AG10803 (cell line): ENCODE measurements at regions not wholly inside any gene's neighbourhood (a gene's known extent, or its start where the extent isn't known, plus 50 kb on each side); places are given as distances from the start of the nearest gene placed in this dataset.
A peak's percentile ranks its signal among the peaks of the same experiment; 100 is the strongest.
"Not testable (repeated sequence)": the region's sequence is repeated elsewhere in the genome, so short reads cannot be mapped to it uniquely, and the experiment has no call there.

Source experiments
- DNase-seq: peaks from one replicate; pipeline ENCODE4 v3.0.0; 2010; ENCODE audit warnings: low read depth
- H3K4me3 ChIP-seq: 2 replicates; pipeline ENCODE4 v1.5.1; 2011; ENCODE audit warnings: mild to moderate bottlenecking, low read length, control low read depth
- TF ChIP-seq, protein P1 (sequence below): conservative IDR thresholded peaks from 2 replicates; pipeline ENCODE4 v1.5.1; 2011; ENCODE audit warnings: mild to moderate bottlenecking, low read length, control low read depth, inconsistent platforms

- no peak for DNase-seq
- H3K4me3 ChIP-seq, result no peak overlapping the region
- TF ChIP-seq, protein P1, sequence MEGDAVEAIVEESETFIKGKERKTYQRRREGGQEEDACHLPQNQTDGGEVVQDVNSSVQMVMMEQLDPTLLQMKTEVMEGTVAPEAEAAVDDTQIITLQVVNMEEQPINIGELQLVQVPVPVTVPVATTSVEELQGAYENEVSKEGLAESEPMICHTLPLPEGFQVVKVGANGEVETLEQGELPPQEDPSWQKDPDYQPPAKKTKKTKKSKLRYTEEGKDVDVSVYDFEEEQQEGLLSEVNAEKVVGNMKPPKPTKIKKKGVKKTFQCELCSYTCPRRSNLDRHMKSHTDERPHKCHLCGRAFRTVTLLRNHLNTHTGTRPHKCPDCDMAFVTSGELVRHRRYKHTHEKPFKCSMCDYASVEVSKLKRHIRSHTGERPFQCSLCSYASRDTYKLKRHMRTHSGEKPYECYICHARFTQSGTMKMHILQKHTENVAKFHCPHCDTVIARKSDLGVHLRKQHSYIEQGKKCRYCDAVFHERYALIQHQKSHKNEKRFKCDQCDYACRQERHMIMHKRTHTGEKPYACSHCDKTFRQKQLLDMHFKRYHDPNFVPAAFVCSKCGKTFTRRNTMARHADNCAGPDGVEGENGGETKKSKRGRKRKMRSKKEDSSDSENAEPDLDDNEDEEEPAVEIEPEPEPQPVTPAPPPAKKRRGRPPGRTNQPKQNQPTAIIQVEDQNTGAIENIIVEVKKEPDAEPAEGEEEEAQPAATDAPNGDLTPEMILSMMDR, result no peak
Measured at GRCh38 chr12:42019746-42020145, 124.9 kb downstream of the GXYLT1 start.

- no peak for DNase-seq
- H3K4me3 ChIP-seq, result no peak overlapping the region
- TF ChIP-seq, protein P1, result no peak
Measured at GRCh38 chr12:42017051-42017450, 127.6 kb downstream of the GXYLT1 start.

DNA sequence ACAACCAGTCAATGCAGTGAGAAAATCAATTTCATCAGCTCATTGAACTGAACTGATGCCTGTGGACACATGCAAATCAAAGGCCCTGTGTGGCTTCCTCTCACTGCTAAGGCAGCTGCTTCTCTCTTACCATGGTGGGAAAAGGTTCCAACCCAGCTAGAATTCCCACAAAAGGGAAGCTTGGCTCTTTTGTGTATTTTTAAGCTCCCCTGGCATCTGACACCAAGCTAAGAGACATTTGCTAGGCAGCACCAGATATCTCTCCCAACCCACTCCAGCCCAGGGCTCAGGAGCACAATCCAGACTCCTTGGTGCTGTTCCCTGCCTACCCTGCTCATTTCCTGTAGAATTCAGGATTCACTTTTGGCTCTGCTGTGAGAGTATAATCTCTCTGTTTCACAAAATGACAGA is 129.6 kb downstream of the GXYLT1 start:
- TF ChIP-seq, protein P1, result no peak
- DNase-seq, result no peak
- H3K4me3 ChIP-seq, result no peak overlapping the region

- not testable (repeated sequence) for H3K4me3 ChIP-seq
- peak; percentile 2 for DNase-seq
Measured at GRCh38 chr12:42012501-42012900, 132.2 kb downstream of the GXYLT1 start.

DNA sequence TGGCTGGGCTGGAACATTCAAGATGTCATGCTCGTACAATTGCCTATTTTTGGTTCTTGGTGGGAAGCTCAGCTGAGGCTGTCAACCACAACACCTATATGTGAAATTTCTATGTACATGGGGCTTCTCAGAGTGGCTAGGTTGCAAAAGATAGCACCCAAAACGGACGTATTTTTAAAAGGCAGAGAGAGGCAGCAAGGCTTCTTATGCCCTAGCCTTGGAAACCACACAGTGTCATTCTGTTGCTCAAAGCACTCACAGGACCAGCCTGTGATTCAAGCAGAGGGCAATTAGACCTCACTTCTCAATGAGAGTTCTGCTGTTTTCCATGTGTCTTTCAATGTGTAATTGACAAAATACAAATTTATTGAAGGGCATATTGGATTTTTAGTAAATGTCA is 134.0 kb downstream of the GXYLT1 start:
- TF ChIP-seq, protein P1, result no peak
- H3K4me3 ChIP-seq, result no peak overlapping the region
- no peak for DNase-seq

- DNase-seq, result no peak
- TF ChIP-seq, protein P1, result no peak
- no peak overlapping the region for H3K4me3 ChIP-seq
Measured at GRCh38 chr12:42010257-42010656, 134.4 kb downstream of the GXYLT1 start.

DNA sequence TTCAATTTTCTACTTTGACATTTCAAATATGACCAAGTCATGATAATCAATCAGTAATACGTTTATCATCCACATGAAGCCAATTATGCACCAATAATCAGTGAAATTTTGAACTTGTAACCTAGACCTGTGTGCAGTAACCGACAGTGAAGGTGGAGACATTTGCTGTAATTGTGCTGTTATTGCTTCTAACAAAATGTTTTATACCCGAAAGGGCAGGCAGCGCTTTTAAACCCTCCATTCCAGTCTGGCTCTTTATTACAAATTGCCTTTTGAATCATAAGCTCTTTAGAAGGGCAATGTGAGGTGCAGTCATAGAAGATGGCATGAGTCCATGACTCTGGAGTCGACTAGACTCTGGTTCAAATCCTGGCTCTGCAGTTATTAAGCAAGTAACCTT is 135.7 kb downstream of the GXYLT1 start:
- H3K4me3 ChIP-seq, result no peak overlapping the region
- TF ChIP-seq, protein P1, result no peak
- DNase-seq, result no peak

DNA sequence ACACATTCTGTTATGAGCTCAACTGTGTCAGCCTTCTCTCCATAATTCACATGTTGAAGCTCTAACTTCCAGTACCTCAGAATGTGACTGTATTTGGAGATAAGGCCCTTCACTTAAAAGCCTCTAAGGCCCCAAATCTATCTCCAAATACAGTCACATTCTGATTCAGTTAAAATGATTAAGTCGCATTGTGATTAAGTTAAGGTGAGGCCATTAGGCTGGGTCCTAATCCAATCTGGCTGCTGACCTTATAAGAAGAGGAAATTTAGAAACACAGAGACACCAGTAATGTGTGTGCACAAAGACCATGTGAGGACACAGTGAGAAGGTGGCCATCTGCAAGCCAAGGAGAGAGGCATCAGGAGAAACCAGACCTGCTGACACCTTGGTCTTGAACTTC is 141.6 kb downstream of the GXYLT1 start:
- TF ChIP-seq, protein P1, result no peak
- no peak overlapping the region for H3K4me3 ChIP-seq
- DNase-seq, result no peak
